Karpas-422 (cell line): ENCODE measurements at regions not wholly inside any gene's neighbourhood (a gene's known extent, or its start where the extent isn't known, plus 50 kb on each side); places are given as distances from the start of the nearest gene placed in this dataset.

Experiments used
- DNase-seq: peaks from one replicate; pipeline ENCODE4 v3.0.0-alpha.2; 2015
- H2AFZ ChIP-seq: fragments of 200-600 bp; sonication (generic); 2 replicates; pipeline ENCODE4 v1.6.1; 2014; ENCODE audit warnings: antibody characterized with exemption, low read length, mixed read lengths
- H3K27ac ChIP-seq: fragments of 200-600 bp; sonication (generic); 2 replicates; pipeline ENCODE4 v1.5.1; 2014; ENCODE audit warnings: mild to moderate bottlenecking, low read length, moderate library complexity
- H3K27me3 ChIP-seq: fragments of 200-600 bp; sonication (generic); 2 replicates; pipeline ENCODE4 v1.6.1; 2014; ENCODE audit warnings: low read length, mixed read lengths
- H3K36me3 ChIP-seq: fragments of 200-600 bp; sonication (generic); 2 replicates; pipeline ENCODE4 v1.6.1; 2014; ENCODE audit warnings: low read length, mixed read lengths; ENCODE audit not compliant: insufficient read depth
- H3K4me1 ChIP-seq: fragments of 200-600 bp; sonication (generic); 2 replicates; pipeline ENCODE4 v1.6.1; 2014; ENCODE audit warnings: mild to moderate bottlenecking, low read length, mixed read lengths
- H3K4me2 ChIP-seq: fragments of 200-600 bp; sonication (generic); 2 replicates; pipeline ENCODE4 v1.6.1; 2014; ENCODE audit warnings: low read length, low read depth, mild to moderate bottlenecking; ENCODE audit not compliant: poor library complexity, severe bottlenecking
- H3K4me3 ChIP-seq: fragments of 200-600 bp; sonication (generic); 2 replicates; pipeline ENCODE4 v1.5.1; 2014; ENCODE audit warnings: mild to moderate bottlenecking, antibody characterized with exemption, low read length, mixed read lengths
- H3K79me2 ChIP-seq: fragments of 200-600 bp; sonication (generic); 2 replicates; pipeline ENCODE4 v1.6.1; 2014; ENCODE audit warnings: mild to moderate bottlenecking, low read length, mixed read lengths
- H3K9ac ChIP-seq: fragments of 200-600 bp; sonication (generic); 2 replicates; pipeline ENCODE4 v1.6.0; 2014; ENCODE audit warnings: low read length
- H3K9me2 ChIP-seq: fragments of 200-600 bp; sonication (generic), shearing (Covaris generic); replicated peaks from 2 replicates; pipeline ENCODE4 v1.6.0; 2014; ENCODE audit warnings: mild to moderate bottlenecking, low read length, moderate library complexity; ENCODE audit not compliant: insufficient read depth
- H3K9me3 ChIP-seq: fragments of 300-700, 200-600 bp; sonication (generic); 2 replicates; pipeline ENCODE4 v1.6.1; 2014; ENCODE audit warnings: low read length, mixed read lengths
- H4K20me1 ChIP-seq: fragments of 200-600 bp; sonication (generic); 2 replicates; pipeline ENCODE4 v1.6.1; 2014; ENCODE audit warnings: mild to moderate bottlenecking, antibody characterized with exemption, low read length, low read depth; ENCODE audit not compliant: insufficient read depth

GRCh38 chr18:22566703-22567420 lies 149.1 kb upstream of the CTAGE1 start:
- Histone ChIP-seq H3K36me3 (no peaks in the 10 kb centered on the region), H2AFZ (no peak overlapping the region)

GRCh38 chr18:22567794-22568193 lies 150.1 kb upstream of the CTAGE1 start:
- no peaks in the 10 kb centered on the region for H3K36me3 ChIP-seq
- H3K27ac ChIP-seq: no peak overlapping the region
- no peak overlapping the region for H3K9ac ChIP-seq
- H2AFZ ChIP-seq: no peak overlapping the region
- H3K4me2 ChIP-seq: no peak overlapping the region
- H4K20me1 ChIP-seq: no peaks in the 10 kb centered on the region
- H3K4me1 ChIP-seq: no peaks in the 10 kb centered on the region
- no peak for DNase-seq
- no peaks in the 10 kb centered on the region for H3K9me3 ChIP-seq
- H3K9me2 ChIP-seq: no peaks in the 10 kb centered on the region
- 0 out of 2 replicates have a peak, but pooled peaks cover 3% of the 10 kb centered on the region for H3K27me3 ChIP-seq
- no peaks in the 10 kb centered on the region for H3K79me2 ChIP-seq
- H3K4me3 ChIP-seq: no peak overlapping the region

More at GRCh38 chr18:22566703-22567420, 149.1 kb upstream of the CTAGE1 start:
- H4K20me1 ChIP-seq: no peaks in the 10 kb centered on the region
- no peak overlapping the region for H3K27ac ChIP-seq
- H3K79me2 ChIP-seq: no peaks in the 10 kb centered on the region
- H3K27me3 ChIP-seq: 0 out of 2 replicates have a peak, but pooled peaks cover 3% of the 10 kb centered on the region
- H3K9ac ChIP-seq: no peak overlapping the region
- H3K4me2 ChIP-seq: no peak overlapping the region
- DNase-seq: no peak
- no peaks in the 10 kb centered on the region for H3K4me1 ChIP-seq
- no peaks in the 10 kb centered on the region for H3K9me3 ChIP-seq
- no peak overlapping the region for H3K4me3 ChIP-seq
- H3K9me2 ChIP-seq: no peaks in the 10 kb centered on the region

- Histone ChIP-seq H3K9me2 (no peaks in the 10 kb centered on the region), H2AFZ (no peak overlapping the region), H3K4me2 (no peak overlapping the region), H4K20me1 (no peaks in the 10 kb centered on the region), H3K79me2 (no peaks in the 10 kb centered on the region), H3K36me3 (no peaks in the 10 kb centered on the region), H3K4me1 (no peaks in the 10 kb centered on the region), H3K9me3 (no peaks in the 10 kb centered on the region), H3K27ac (no peak overlapping the region), H3K27me3 (0 out of 2 replicates have a peak, but pooled peaks cover 3% of the 10 kb centered on the region), H3K4me3 (no peak overlapping the region), H3K9ac (no peak overlapping the region)
- DNase-seq: no peak
These were observed 152.8 kb upstream of the CTAGE1 start for GRCh38 chr18:22570492-22570891.

GRCh38 chr18:22572341-22572740 lies 154.6 kb upstream of the CTAGE1 start:
- 0 out of 2 replicates have a peak, but pooled peaks cover 3% of the 10 kb centered on the region for H3K27me3 ChIP-seq
- H3K79me2 ChIP-seq: no peaks in the 10 kb centered on the region
- no peaks in the 10 kb centered on the region for H3K4me1 ChIP-seq
- no peaks in the 10 kb centered on the region for H4K20me1 ChIP-seq
- no peaks in the 10 kb centered on the region for H3K9me3 ChIP-seq
- no peak overlapping the region for H3K27ac ChIP-seq
- H3K36me3 ChIP-seq: no peaks in the 10 kb centered on the region
- H3K4me3 ChIP-seq: no peak overlapping the region
- no peak overlapping the region for H3K4me2 ChIP-seq
- no peak for DNase-seq
- no peak overlapping the region for H3K9ac ChIP-seq
- no peaks in the 10 kb centered on the region for H3K9me2 ChIP-seq
- H2AFZ ChIP-seq: no peak overlapping the region

- Histone ChIP-seq H4K20me1 (no peaks in the 10 kb centered on the region), H3K4me3 (no peak overlapping the region), H3K9me3 (no peaks in the 10 kb centered on the region), H3K4me1 (no peaks in the 10 kb centered on the region), H3K9me2 (no peaks in the 10 kb centered on the region), H3K27ac (no peak overlapping the region), H3K36me3 (no peaks in the 10 kb centered on the region), H3K4me2 (no peak overlapping the region), H3K9ac (no peak overlapping the region), H3K27me3 (no peaks in the 10 kb centered on the region), H3K79me2 (no peaks in the 10 kb centered on the region), H2AFZ (no peak overlapping the region)
- DNase-seq: no peak
These were observed 161.6 kb upstream of the CTAGE1 start for GRCh38 chr18:22579271-22579670.

- Histone ChIP-seq H3K9me2 (no peaks in the 10 kb centered on the region), H3K9me3 (no peaks in the 10 kb centered on the region), H2AFZ (no peak overlapping the region), H3K9ac (no peak overlapping the region), H3K4me1 (no peaks in the 10 kb centered on the region), H3K79me2 (no peaks in the 10 kb centered on the region), H3K27ac (no peak overlapping the region), H3K36me3 (no peaks in the 10 kb centered on the region), H3K4me2 (no peak overlapping the region), H3K27me3 (no peaks in the 10 kb centered on the region), H4K20me1 (no peaks in the 10 kb centered on the region), H3K4me3 (no peak overlapping the region)
- DNase-seq: no peak
These were observed 167.6 kb upstream of the CTAGE1 start for GRCh38 chr18:22585333-22585732.

GRCh38 chr18:22585821-22586220 lies 168.1 kb upstream of the CTAGE1 start:
- Histone ChIP-seq H3K4me1 (no peaks in the 10 kb centered on the region), H4K20me1 (no peaks in the 10 kb centered on the region), H3K9me3 (no peaks in the 10 kb centered on the region), H3K4me2 (no peak overlapping the region), H3K4me3 (no peak overlapping the region), H3K9ac (no peak overlapping the region), H3K79me2 (no peaks in the 10 kb centered on the region), H3K27me3 (no peaks in the 10 kb centered on the region), H3K9me2 (no peaks in the 10 kb centered on the region), H3K27ac (no peak overlapping the region), H3K36me3 (no peaks in the 10 kb centered on the region), H2AFZ (no peak overlapping the region)
- no peak for DNase-seq

GRCh38 chr18:22591222-22591621 lies 173.5 kb upstream of the CTAGE1 start:
- Histone ChIP-seq H3K27me3 (no peaks in the 10 kb centered on the region), H4K20me1 (no peaks in the 10 kb centered on the region), H3K79me2 (no peaks in the 10 kb centered on the region), H3K9ac (no peak overlapping the region), H3K36me3 (no peaks in the 10 kb centered on the region), H3K4me2 (no peak overlapping the region), H3K4me1 (no peaks in the 10 kb centered on the region), H3K4me3 (no peak overlapping the region), H3K9me3 (no peaks in the 10 kb centered on the region), H3K9me2 (no peaks in the 10 kb centered on the region), H3K27ac (no peak overlapping the region), H2AFZ (no peak overlapping the region)
- DNase-seq: no peak
